Kasumi-1 (cell line): ENCODE measurements at regions not wholly inside any gene's neighbourhood (a gene's known extent, or its start where the extent isn't known, plus 50 kb on each side); places are given as distances from the start of the nearest gene placed in this dataset.
"Not testable (repeated sequence)": the region's sequence is repeated elsewhere in the genome, so short reads cannot be mapped to it uniquely, and the experiment has no call there.

Experiments used
- DNase-seq, 2 experiments: peaks; one replicate each; lab custom pipeline; 2025; lab: John Stamatoyannopoulos, UW

GRCh38 chr14:27243365-27243764 lies 645.5 kb upstream of the NOVA1 start:
- no peak for DNase-seq

DNA sequence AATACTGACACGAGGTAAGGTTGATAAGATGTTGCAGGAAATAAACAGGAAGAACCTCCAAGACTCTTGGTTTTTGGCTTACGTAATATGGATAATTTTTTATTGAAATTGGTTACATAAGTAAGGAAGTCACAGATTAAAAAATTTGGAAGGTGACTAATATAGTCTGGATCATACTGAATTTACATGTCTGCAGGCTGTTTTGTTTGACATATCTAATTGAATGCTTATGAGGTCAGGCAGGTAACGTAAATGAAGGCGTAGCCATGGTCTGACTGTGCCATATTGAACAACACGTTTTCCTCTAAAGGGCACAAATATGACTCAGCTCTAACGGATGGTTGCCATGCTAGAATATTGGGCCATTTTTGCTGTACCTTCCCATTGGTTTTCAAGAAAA lies 648.1 kb upstream of the NOVA1 start:
- DNase-seq, result no peak

- DNase-seq, result no peak
These were observed 656.1 kb upstream of the NOVA1 start for GRCh38 chr14:27253966-27254365.

GRCh38 chr14:27256805-27257204 lies 659.0 kb upstream of the NOVA1 start:
- DNase-seq, result no peak

DNA sequence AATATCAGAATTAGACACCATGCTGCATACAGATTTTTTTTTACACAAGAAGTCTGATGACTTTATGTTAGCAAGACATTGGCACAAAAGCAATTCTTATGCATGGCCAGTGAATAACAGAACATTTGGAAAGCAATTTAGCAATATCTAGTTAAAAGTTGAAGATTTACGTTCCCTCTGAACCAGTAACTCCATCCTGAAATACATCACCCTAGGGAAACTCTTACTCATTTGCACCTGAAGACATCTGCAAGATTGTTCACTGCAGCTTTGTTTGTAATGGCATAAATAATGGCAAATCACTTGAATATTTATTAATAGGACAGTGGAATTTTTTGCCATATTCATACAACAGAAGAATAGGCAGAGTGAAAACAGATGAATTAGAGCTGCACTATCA lies 670.0 kb upstream of the NOVA1 start:
- no peak for DNase-seq

DNA sequence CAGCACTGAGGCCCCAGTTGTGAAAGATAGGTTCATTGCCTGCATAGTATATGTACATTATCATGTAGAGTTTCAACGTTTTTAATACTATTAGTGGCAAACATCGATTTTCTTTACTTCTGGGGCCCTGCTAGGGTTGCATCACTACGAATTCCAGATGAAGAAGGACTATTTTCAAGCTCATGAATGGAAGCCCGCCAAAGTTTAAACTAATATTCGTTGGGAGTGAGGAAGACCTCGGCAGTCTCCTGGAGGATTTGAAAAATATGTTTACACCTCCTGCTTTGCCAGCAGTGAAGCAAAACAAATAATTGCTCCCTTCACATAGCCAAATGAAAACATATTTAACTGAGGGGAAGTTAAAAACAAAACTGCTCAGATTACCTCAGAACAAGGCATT lies 672.9 kb upstream of the NOVA1 start:
- DNase-seq, result no peak

- no peak for DNase-seq
These were observed 680.5 kb upstream of the NOVA1 start for GRCh38 chr14:27278341-27278740.

DNA sequence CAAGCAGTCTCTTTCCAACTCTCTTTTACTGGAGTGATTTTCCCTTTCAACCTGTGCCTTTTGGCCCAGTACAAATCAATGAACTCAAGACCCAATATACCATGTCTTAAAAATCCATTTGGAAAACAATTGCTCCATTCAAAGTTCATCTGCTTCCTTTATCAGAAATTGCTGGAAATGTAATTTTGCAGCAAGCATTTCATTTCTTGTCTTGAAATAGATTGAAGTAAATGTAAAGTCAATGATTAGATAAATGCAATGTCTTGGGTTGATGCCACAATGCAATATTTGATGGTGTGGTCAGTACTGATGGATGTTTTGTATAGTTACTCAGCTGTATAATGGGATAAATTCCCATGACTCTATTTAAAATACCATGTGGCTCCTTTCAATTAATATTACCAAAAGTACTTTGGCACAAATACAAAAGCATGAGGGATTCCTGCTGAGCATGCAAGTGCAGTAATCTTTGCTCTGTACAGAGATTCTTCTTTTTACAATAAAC lies 707.7 kb upstream of the NOVA1 start:
- DNase-seq, result no peak

DNA sequence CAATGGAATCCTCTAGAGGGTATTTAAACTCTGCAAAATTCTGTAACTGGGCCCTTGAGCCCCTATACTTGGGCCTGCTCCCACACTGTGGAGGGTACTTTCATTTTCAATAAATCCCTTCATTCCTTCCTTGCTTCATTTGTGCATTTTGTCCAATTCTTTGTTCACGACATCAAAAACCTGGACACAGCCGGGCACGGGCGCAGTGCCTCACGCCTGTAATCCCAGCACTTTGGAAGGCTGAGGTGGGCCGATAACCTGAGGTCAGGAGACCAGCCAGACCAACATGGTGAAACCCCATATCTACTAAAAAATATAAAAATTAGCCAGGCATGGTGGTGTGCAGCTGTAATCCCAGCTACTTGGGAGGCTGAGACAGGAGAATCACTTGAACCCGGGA lies 714.9 kb upstream of the NOVA1 start:
- not testable (repeated sequence) for DNase-seq

GRCh38 chr14:27314231-27314630 lies 716.4 kb upstream of the NOVA1 start:
- no peak for DNase-seq

- no peak for DNase-seq
These were observed 717.6 kb upstream of the NOVA1 start for GRCh38 chr14:27315477-27315876.

DNA sequence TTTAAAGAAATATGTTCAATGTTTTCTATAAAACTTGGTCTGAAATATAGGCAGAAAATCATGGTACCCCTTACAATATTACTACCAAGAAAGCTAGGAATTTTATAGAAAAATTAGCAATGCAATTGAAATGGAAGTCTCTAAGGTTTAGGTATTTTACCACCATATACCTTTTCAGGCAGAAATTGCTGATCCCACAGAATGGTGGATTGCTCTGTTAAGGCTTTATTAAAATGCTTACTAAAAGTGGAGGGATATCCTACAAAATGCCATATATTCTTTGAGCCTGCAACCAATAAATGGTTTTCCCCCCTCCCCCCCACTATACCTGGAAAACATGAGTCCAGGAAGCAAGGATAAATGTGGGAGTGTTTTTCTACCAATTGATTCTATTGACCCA lies 718.1 kb upstream of the NOVA1 start:
- DNase-seq, result no peak

DNA sequence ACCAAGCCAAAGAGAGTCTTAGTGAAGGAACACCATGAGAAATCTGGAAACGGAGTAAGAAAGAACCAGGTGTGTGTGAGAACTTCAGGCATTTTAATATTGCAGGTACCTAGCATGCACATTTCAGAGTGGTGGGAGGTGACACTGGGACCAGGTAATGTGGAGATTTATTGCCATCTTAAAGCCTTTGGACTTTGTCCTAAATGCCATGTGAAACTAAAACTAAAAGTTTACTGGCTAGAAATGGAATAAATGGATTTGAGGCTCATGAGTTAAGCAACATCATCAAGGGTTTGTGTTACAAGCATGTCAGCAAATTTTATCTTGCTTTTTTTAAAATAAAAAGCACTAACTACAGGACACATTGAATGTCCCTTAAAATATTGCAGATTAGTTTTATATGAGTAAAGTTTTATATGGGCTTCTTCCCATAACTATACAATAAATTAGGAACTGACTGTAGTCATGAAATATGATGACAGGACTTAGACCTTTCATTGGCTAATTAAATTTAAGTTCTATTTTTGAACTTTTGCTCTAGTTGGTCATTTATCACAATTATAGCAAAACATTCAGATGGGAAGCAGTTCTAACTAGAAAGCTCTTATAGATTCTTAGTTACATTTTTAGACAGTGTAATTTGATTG lies 721.1 kb upstream of the NOVA1 start:
- DNase-seq, result no peak

- DNase-seq, result no peak
These were observed 722.4 kb upstream of the NOVA1 start for GRCh38 chr14:27320261-27320660.

DNA sequence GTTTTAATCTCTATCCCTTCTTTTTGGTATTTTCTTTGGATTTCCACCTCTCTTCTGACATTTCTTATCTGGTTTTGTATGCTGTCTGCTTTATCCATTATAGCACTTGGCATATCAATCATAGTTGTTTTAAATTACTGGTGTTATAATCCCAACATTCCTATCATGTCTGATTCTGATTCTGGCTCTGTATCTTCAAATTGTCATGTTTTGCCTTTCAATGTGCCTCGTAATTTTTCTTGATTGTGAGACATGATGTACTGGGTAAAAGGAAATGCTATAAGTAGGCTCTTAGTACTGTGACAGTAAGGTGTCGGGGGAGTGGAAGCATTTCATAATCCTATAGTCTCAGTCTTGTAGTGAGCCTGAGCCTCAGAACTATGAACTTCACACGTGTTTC lies 729.3 kb upstream of the NOVA1 start:
- no peak for DNase-seq

DNA sequence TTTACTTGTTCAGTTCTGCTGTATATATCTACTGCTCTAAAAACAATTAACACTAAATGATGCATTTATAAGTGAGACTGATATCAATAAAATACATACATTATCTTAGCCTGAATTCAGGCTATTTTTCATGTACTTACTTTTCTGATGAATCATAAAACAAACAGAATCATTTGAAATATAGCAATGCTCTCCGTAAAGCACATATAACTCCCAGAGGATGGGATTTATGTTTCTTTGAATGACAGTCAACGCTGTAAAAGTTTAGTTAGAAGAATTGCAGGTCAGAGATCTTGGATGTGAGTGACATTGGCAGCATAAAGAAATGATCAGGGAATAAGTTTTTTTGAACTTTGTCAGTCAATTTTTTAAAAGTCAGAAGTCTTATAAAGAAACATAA lies 740.2 kb upstream of the NOVA1 start:
- DNase-seq, result no peak

- DNase-seq, result not testable (repeated sequence)
These were observed 765.2 kb upstream of the NOVA1 start for GRCh38 chr14:27363036-27363435.

DNA sequence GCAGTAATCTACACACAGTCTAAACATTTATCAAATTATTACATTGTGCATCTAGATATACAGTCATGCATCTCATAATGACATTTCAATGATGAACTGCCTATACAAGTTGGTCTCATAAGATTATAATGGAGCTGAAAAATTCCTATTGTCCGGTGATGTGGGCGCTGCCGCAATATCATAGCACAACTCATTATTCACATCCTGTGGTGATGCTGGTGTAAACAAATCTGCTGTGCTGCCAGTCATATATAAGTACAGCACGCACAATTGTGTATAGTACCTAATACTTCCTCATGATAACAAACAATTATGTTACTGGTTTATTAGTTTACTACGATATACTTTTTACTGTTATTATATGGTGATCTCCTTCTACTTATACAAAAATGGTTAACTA lies 768.8 kb upstream of the NOVA1 start:
- DNase-seq, result no peak

GRCh38 chr14:27367345-27367744 lies 769.5 kb upstream of the NOVA1 start:
- no peak for DNase-seq

GRCh38 chr14:27370074-27370473 lies 772.2 kb upstream of the NOVA1 start:
- DNase-seq, result no peak

DNA sequence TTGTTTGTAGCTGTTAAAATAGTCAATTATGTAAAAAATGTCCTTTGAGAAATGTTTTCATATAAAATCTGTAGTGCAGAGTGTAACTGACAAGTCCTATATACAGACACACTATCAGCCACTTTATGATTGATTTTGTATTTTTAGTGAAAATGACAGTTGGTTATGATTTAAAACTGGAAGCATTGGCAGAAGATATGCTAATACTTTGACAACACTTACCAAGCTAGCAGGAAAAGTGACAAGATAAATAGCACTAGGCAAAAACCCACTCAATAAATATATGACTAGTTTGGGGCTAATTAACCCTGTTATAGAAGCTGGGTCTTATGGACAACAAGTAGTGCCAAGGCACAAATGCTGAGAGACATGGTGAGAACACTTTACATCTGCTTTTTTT lies 772.9 kb upstream of the NOVA1 start:
- no peak for DNase-seq

- no peak for DNase-seq
These were observed 773.4 kb upstream of the NOVA1 start for GRCh38 chr14:27371209-27371608.

- no peak for DNase-seq
These were observed 774.0 kb upstream of the NOVA1 start for GRCh38 chr14:27371868-27372267.

- no peak for DNase-seq
These were observed 774.9 kb upstream of the NOVA1 start for GRCh38 chr14:27372771-27373170.
